Kidney glomerular epithelial cell (primary cell): ENCODE measurements at regions not wholly inside any gene's neighbourhood (a gene's known extent, or its start where the extent isn't known, plus 50 kb on each side); places are given as distances from the start of the nearest gene placed in this dataset.
A peak's percentile ranks its signal among the peaks of the same experiment; 100 is the strongest.

ENCODE experiments used
- DNase-seq: peaks from one replicate; lab custom pipeline; 2025; lab: John Stamatoyannopoulos, UW

DNA sequence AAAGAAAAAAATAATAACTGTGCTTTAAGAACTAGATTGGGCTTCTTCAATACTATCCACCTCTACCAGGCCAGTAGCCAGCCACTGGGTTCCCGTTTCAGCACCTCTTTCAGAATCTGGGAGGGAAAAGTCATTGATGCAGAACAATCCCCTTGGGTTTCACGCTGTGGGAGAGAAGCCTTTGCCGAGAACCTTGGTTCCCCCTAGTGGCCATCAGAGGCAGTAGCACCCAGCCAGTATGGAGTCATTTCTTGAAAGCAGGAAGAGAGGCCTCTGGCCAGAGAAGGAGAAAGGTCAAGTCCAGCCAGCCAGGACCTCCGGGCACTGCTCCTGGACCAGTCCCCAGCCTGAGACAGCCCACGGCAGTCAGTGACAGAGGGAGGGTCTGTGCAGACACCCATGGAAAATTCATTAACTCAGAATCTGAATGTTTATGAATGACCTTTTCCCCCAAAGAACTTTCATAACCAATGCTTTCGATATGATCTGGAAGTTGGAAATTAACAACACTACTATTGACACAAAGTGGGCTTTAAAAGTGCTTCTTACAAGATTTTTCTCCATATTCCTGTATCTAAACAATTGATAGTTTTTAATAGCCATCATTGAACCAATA lies 51.2 kb upstream of the CDH5 start:
- peak; percentile 75 for DNase-seq

DNA sequence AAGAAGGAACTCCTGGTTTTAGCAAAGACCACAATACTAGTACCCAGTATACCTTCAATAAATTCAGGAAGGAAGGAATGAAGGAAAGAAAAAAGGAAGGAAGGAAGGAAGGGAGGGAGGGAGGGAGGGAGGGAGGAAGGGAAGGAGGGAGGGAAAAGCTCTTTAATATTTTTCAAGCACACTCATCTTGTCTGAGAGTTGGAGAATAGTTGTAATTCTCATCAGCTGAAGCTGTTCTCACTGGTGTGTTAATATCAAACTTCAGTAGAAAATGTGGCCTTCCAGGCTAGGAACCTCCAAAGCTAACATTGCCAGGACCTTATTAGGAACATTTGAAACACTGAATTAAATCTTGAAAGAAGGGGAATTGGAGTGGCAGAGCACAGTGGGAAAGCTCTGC lies 55.2 kb upstream of the CDH5 start:
- DNase-seq = no peak

DNA sequence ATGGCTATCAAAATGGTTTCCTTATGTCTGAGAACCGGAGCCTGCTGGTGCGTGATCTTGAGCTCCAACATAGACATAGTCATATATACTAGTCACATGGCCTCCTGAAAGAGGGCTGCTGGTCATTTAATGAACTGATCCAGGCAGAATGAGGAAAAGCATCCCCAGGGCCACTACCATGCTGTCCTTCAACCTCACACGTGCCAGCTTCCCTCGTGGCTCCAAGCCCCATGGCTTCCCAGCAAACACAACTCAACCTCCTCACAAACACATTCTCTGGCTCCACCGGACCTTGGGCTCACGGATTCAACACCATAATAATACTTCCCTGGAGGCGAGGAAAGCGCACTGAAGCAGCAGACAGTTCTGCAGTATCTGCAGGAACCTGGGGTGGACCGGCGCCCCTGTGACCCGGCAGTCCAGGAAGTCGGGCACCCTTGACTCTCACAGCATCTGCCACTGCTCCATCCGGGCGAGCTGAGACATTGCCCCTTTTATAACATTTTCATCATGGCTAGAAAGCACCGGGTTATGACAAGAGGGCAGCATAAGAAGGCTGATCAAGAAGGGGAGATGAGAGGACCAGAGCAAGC lies 57.2 kb upstream of the CDH5 start:
- no peak for DNase-seq

DNA sequence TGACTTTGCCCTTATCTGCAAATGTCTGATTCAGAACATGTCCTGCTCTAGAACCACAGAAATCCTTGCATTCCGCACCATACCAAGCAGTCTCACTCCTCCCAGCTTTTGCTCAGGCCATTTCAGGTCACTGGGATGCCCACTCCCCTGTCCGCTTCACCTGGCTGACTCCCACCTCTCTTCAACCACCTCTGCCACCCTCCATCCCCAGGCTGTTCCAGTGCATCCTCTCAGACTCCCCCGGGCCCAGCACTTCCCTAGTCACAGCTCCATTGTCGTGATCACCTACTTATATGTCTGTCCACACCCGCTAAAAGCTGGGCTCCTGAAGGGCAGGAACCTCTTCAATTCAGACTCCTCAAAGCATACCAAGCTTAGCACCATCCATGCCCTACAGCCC lies 58.4 kb upstream of the CDH5 start:
- DNase-seq = no peak

- DNase-seq = no peak
Measured at GRCh38 chr16:66306366-66307150, 59.9 kb upstream of the CDH5 start.

GRCh38 chr16:66304961-66305360 lies 61.5 kb upstream of the CDH5 start:
- DNase-seq = no peak

- DNase-seq = no peak
Measured at GRCh38 chr16:66304151-66304550, 62.3 kb upstream of the CDH5 start.

- DNase-seq = no peak
Measured at GRCh38 chr16:66300501-66300900, 66.0 kb upstream of the CDH5 start.

DNA sequence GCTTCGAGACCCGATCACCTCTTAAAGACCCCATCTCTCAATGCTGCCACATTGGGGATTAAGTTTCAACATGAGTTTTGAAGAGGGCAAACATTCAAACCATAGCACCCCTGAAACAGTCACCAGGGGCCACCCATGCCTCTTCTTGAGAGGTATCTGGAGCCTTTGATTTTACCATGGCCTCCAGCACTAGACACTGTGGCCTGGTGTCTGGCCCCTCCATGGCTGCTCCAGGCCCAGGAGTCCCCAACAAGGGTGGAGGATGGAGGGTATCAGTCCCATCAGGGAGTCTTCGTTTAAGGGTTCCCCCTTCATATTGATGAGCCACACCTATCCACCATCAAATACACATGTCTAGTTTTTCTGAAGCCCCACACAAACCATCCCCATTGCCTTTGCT lies 66.5 kb upstream of the CDH5 start:
- no peak for DNase-seq

DNA sequence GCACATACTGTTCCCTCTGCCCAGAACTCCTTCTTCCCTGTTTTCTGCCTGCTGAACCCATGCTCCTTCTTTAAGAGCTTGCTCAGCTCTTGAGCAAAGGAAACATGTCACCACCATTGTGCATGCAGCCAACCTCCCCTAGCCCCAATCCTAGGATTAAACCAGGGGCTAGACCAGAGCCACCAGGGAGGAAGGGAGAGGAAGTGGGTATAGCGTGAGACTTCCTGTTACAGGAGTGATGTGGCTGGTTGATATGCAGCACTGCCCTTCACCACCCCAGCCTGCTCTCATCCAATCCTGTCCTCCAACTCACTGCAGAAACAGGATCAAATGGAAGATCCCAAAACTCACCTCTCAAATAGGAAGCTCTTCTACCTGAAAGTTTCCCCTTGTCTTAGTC lies 67.1 kb upstream of the CDH5 start:
- no peak for DNase-seq

- DNase-seq = no peak
Measured at GRCh38 chr16:66298571-66299120, 67.8 kb upstream of the CDH5 start.

- DNase-seq = no peak
Measured at GRCh38 chr16:66298006-66298405, 68.5 kb upstream of the CDH5 start.

GRCh38 chr16:66296591-66296990 lies 69.9 kb upstream of the CDH5 start:
- no peak for DNase-seq

- no peak for DNase-seq
Measured at GRCh38 chr16:66295761-66296546, 70.5 kb upstream of the CDH5 start.

DNA sequence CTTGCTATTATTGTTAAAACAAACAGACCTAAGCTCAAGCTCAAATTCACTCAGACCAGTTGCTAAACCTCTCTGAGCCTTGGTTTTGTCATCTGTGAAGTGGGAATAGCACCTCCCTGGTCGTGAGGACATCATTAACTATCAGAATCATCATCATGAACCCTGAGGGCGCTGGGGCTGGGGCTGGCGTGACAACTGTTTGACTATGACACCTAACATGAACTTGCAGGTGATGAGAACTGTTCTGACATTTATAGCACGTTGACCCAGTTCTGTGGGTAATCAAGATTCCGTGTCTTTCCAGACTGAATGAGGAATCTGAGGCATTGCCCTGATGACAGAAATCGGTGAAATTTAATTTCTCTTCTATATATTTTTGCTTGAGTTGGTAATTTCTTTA lies 71.3 kb upstream of the CDH5 start:
- DNase-seq = no peak

- DNase-seq = no peak
Measured at GRCh38 chr16:66294507-66294906, 72.0 kb upstream of the CDH5 start.

DNA sequence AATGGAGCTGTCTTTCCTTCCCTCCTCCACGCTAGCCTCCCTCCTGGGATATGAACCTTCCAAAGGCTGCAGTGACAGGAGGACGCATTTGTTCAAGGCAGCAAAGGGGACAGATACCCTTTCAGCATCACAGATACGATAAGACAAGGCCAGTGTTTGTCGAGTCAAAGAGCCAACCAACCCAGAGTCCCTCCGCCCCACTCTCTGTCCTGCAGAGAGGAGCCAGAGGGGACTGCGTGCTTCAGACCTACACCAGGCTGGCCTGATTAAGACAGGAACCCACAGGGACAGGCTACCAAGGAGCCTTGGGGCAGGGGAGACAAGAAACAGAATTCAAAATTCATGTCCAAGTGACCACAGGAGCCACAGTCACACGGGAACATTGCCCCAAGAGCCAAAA lies 72.6 kb upstream of the CDH5 start:
- DNase-seq = no peak

DNA sequence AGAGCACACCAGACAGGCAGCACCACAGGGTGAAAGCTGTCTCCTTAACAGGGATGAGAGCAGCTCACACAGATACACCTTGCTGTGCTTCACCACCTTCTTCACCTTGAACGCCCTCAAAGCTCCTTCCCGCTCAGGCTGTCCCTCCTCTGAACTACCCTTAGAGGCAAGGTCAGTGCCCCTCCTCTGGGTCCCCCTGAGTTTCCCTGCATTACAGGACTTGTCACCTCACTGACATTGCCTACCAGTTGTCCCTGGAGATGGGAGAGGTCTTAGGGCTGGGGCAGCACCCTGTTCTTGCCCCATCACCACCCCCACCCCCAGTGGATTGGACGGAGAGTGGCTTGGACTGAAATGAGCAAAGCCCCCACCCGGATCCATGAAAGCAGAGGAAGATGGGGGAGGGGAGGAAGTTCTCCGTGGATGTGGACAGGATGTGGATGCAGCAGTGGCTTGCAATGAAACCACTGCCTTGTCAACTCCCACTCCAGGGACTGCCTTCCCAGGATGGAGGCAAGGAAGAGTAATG lies 73.2 kb upstream of the CDH5 start:
- no peak for DNase-seq

- no peak for DNase-seq
Measured at GRCh38 chr16:66292241-66292935, 74.1 kb upstream of the CDH5 start.

DNA sequence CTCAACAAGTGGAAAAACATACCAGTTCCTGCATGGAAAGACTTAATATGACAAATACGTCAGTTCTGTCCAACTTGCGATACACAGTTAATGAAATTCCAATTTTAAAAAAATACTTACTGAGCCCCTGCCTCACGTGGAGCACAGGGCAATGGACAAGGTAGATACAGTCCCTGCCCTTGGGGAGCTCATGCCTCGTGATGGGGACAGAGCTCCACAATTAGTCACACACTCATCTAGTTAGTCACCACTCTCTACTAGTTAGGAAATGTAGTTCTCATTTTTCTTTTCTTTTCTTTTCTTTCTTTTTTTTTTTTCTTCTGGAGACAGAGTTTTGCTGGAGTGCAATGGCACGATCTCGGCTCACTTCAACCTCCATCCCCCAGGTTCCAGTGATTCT lies 74.7 kb upstream of the CDH5 start:
- no peak for DNase-seq

- DNase-seq = no peak
Measured at GRCh38 chr16:66290431-66290830, 76.1 kb upstream of the CDH5 start.

DNA sequence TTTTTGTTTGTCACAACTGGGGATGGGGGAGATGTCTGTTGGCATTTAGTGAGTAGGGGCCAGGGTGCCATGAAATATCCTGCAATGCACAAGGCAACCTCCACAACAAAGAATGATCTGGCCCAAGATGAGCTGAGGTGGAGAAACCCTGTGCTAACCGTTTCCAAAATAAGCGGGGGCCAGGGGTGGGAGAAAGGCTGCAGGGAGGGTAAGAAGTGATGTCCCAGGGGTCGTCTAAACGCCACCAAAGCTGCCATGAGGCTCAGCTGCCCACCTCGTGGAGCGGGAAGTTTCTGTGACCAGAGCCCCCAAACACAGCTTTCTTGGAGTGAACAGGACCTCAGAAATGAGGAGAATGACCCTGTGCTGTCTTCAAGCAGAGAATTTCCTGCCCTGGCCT lies 76.5 kb upstream of the CDH5 start:
- no peak for DNase-seq
